ENCODE measurements at regions not wholly inside any gene's neighbourhood (a gene's known extent, or its start where the extent isn't known, plus 50 kb on each side); places are given as distances from the start of the nearest gene placed in this dataset.

- TF ChIP-seq POLR2A (IDR thresholded peaks at IDR 0.05; ENCODE audit: low read depth) (no peak), CTCF (IDR thresholded peaks at IDR 0.05) (no peak)
Observed at GRCh38 chr5:56316299-56316994, 83.3 kb upstream of the ANKRD55 start.
